ENCODE measurements at regions not wholly inside any gene's neighbourhood (a gene's known extent, or its start where the extent isn't known, plus 50 kb on each side); places are given as distances from the start of the nearest gene placed in this dataset.

- TF ChIP-seq CTCF (conservative IDR thresholded peaks at IDR 0.05; ENCODE audit: low read length) (no peak), EZH2phosphoT487 (IDR thresholded peaks at IDR 0.05; ENCODE audit: borderline replicate concordance) (no peak)
These were observed 305.4 kb upstream of the PODXL start for GRCh38 chr7:131861620-131862346.
